SK-N-SH (cell line): ENCODE measurements at regions not wholly inside any gene's neighbourhood (a gene's known extent, or its start where the extent isn't known, plus 50 kb on each side); places are given as distances from the start of the nearest gene placed in this dataset.

Source experiments
- CTCF ChIP-seq: fragments of 200-600 bp; sonication (generic); IDR thresholded peaks from 2 replicates; pipeline ENCODE4 v1.6.1; 2017; ENCODE audit warnings: antibody characterized with exemption, mild to moderate bottlenecking, moderate library complexity
- EP300 ChIP-seq, 2 experiments: IDR thresholded peaks; 2 replicates each; pipeline versions ENCODE4 v1.4.0 to v1.6.1; 2012; ENCODE audit warnings: borderline replicate concordance in 1 of 2, low read depth in 1 of 2, low read length in 1 of 2
- EZH2phosphoT487 ChIP-seq: fragments of 200-600 bp; sonication (generic); IDR thresholded peaks from 2 replicates; pipeline ENCODE4 v1.6.1; 2017; ENCODE audit warnings: low read depth, mixed run types, mild to moderate bottlenecking, antibody characterized with exemption, moderate library complexity, borderline replicate concordance
- FOSL2 ChIP-seq: IDR thresholded peaks from 2 replicates; pipeline ENCODE4 v1.4.0; 2012; ENCODE audit warnings: low read depth, mild to moderate bottlenecking, moderate library complexity, borderline replicate concordance
- JUND ChIP-seq: IDR thresholded peaks from 2 replicates; pipeline ENCODE4 v1.4.0; 2012
- MAX ChIP-seq: IDR thresholded peaks from 2 replicates; pipeline ENCODE4 v1.4.0; 2012; ENCODE audit warnings: low read depth
- MXI1 ChIP-seq: IDR thresholded peaks from 2 replicates; pipeline ENCODE4 v1.6.1; 2012; ENCODE audit warnings: mild to moderate bottlenecking, low read depth, low read length, improper control_type of control experiment
- POLR2AphosphoS5 ChIP-seq: IDR thresholded peaks from 2 replicates; pipeline ENCODE4 v1.6.1; 2012; ENCODE audit warnings: low read depth, low read length
- RCOR1 ChIP-seq: fragments of 150-350 bp; IDR thresholded peaks from 2 replicates; pipeline ENCODE4 v1.6.1; 2017; ENCODE audit warnings: antibody characterized with exemption, low read length
- RFX5 ChIP-seq: IDR thresholded peaks from 2 replicates; pipeline ENCODE4 v1.6.1; 2012; ENCODE audit warnings: mild to moderate bottlenecking, improper control_type of control experiment, low read length
- TAF1 ChIP-seq: IDR thresholded peaks from 2 replicates; pipeline ENCODE4 v1.6.1; 2012; ENCODE audit warnings: low read depth, mild to moderate bottlenecking, low read length, moderate library complexity, borderline replicate concordance
- USF2 ChIP-seq: fragments of 150-350 bp; IDR thresholded peaks from 2 replicates; pipeline ENCODE4 v1.6.1; 2017; ENCODE audit warnings: antibody characterized with exemption, low read length, low read depth, borderline replicate concordance

- TF ChIP-seq CTCF, result no peak
- TF ChIP-seq EP300 (IDR thresholded peaks at IDR 0.05; ENCODE audit: borderline replicate concordance in 1 of 2, low read depth in 1 of 2, low read length in 1 of 2), result no peak
- TF ChIP-seq POLR2AphosphoS5, result no peak
- no peak for TF ChIP-seq JUND
- TF ChIP-seq RCOR1, result no peak
- TF ChIP-seq MAX, result no peak
- TF ChIP-seq USF2, result no peak
- TF ChIP-seq MXI1, result no peak
- no peak for TF ChIP-seq FOSL2
- TF ChIP-seq RFX5, result no peak
- no peak for TF ChIP-seq TAF1
- TF ChIP-seq EZH2phosphoT487, result no peak
These were observed 103.7 kb downstream of the AQP9 start for GRCh38 chr15:58241872-58242271.
